GM19025 (cell line): ENCODE measurements at regions not wholly inside any gene's neighbourhood (a gene's known extent, or its start where the extent isn't known, plus 50 kb on each side); places are given as distances from the start of the nearest gene placed in this dataset.
"Not testable (repeated sequence)": the region's sequence is repeated elsewhere in the genome, so short reads cannot be mapped to it uniquely, and the experiment has no call there.

ENCODE experiments used
- ATAC-seq: cut with Tn5 transposase; IDR thresholded peaks from one replicate; pipeline ENCODE4 v1.9.1; 2021; ENCODE audit warnings: mild to moderate bottlenecking, low read depth, moderate library complexity; ENCODE audit not compliant: unreplicated experiment

GRCh38 chr7:19390795-19391194 lies 245.6 kb upstream of the FERD3L start:
- ATAC-seq = no peak

GRCh38 chr7:19381321-19381720 lies 236.1 kb upstream of the FERD3L start:
- ATAC-seq = no peak

- ATAC-seq = no peak
Measured at GRCh38 chr7:19378345-19378714, 233.1 kb upstream of the FERD3L start.

GRCh38 chr7:19377611-19378344 lies 232.6 kb upstream of the FERD3L start:
- no peak for ATAC-seq

- ATAC-seq = no peak
Measured at GRCh38 chr7:19376538-19376937, 231.3 kb upstream of the FERD3L start.

- ATAC-seq = no peak
Measured at GRCh38 chr7:19375976-19376375, 230.8 kb upstream of the FERD3L start.

- no peak for ATAC-seq
Measured at GRCh38 chr7:19373334-19373733, 228.1 kb upstream of the FERD3L start.

- ATAC-seq = no peak
Measured at GRCh38 chr7:19369806-19370205, 224.6 kb upstream of the FERD3L start.

GRCh38 chr7:19369182-19369581 lies 224.0 kb upstream of the FERD3L start:
- no peak for ATAC-seq

GRCh38 chr7:19368491-19368925 lies 223.3 kb upstream of the FERD3L start:
- ATAC-seq = no peak

- ATAC-seq = no peak
Measured at GRCh38 chr7:19364950-19365349, 219.7 kb upstream of the FERD3L start.

- ATAC-seq = no peak
Measured at GRCh38 chr7:19362099-19362498, 216.9 kb upstream of the FERD3L start.

- ATAC-seq = no peak
Measured at GRCh38 chr7:19353180-19353579, 208.0 kb upstream of the FERD3L start.

- no peak for ATAC-seq
Measured at GRCh38 chr7:19352305-19352695, 207.1 kb upstream of the FERD3L start.

- no peak for ATAC-seq
Measured at GRCh38 chr7:19351341-19352304, 206.4 kb upstream of the FERD3L start.

- ATAC-seq = no peak
Measured at GRCh38 chr7:19339512-19339911, 194.3 kb upstream of the FERD3L start.

GRCh38 chr7:19338512-19338911 lies 193.3 kb upstream of the FERD3L start:
- ATAC-seq = not testable (repeated sequence)

GRCh38 chr7:19336836-19337383 lies 191.7 kb upstream of the FERD3L start:
- ATAC-seq = no peak

GRCh38 chr7:19333706-19334105 lies 188.5 kb upstream of the FERD3L start:
- ATAC-seq = no peak

- ATAC-seq = no peak
Measured at GRCh38 chr7:19327018-19327417, 181.8 kb upstream of the FERD3L start.

GRCh38 chr7:19322002-19322401 lies 176.8 kb upstream of the FERD3L start:
- ATAC-seq = no peak
